ENCODE measurements at regions not wholly inside any gene's neighbourhood (a gene's known extent, or its start where the extent isn't known, plus 50 kb on each side); places are given as distances from the start of the nearest gene placed in this dataset.

GRCh38 chrX:25853002-25853479 is 285.1 kb upstream of the MAGEB18 start:
- TF ChIP-seq SP1 (CRISPR knock-in tag; IDR thresholded peaks at IDR 0.05): no peak
- no peak for TF ChIP-seq CBX3 (IDR thresholded peaks at IDR 0.05; ENCODE audit: borderline replicate concordance in 1 of 2, low read length in 2 of 2)
- TF ChIP-seq CTCF (IDR thresholded peaks at IDR 0.05 in 2 of 3, conservative IDR thresholded peaks at IDR 0.05 in 1 of 3; ENCODE audit: insufficient read depth in 2 of 3, low read depth in 1 of 3, low read length in 3 of 3): no peak
- no peak for TF ChIP-seq ELF2 (CRISPR knock-in tag; IDR thresholded peaks at IDR 0.05)
- no peak for TF ChIP-seq TGIF2 (CRISPR knock-in tag; IDR thresholded peaks at IDR 0.05)
- TF ChIP-seq POLR2AphosphoS5 (IDR thresholded peaks at IDR 0.05; ENCODE audit: control insufficient read depth, insufficient read depth, low read depth, low read length): no peak
- no peak for TF ChIP-seq SNRNP70 (optimal IDR thresholded peaks at IDR 0.05; ENCODE audit: low read depth, low read length)
- TF ChIP-seq KDM1A (IDR thresholded peaks at IDR 0.05): no peak
- TF ChIP-seq, protein P1, sequence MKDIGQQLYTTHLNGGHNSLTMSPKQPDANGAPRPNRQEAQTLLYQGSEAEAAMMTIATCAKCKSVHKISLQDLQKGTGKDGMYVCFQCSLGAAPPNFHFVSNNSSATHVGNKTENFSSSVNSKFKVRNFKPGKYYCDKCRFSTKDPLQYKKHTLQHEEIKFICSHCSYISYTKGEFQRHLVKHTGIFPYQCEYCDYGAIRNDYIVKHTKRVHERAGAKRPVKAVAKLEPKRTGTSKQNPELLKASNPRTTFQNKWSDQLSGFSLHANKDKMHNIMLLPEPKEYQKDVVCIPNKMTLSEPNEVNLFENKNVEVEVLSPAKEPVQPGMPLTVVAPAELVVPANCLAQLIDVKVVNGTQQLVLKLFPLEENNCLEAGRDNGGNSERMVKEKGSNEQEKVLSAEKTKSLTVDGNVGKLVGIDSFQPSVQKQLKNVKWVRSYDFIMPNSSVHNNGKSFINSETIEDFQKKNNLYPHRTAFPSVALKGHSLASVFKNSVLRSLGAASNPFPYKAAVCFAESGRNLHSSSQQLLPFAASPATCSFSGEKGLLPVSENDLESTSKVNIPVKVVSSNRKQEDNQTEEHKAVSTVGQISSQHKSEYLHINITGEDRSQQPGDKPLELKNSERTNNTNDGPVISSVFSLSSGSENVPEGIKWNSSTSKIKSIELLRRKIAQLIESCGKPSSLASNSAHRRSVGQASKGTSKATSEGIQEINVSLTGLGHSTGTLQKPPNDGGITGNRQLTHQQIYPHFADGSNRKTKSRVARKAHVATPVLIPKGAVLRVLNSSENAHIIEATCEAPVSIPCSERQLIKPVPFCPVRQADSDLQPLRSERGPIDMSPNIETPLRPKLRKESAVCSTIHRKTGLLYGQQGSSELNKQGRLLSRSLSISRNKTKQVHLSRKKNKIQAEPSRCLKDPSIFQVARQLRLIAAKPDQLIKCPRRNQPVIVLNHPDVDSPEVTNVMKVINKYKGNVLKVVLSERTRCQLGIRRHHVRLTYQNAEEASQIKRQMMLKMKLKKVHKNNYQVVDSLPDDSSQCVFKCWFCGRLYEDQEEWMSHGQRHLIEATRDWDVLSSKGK (CRISPR knock-in tag; IDR thresholded peaks at IDR 0.05): no peak
- TF ChIP-seq, protein P2, sequence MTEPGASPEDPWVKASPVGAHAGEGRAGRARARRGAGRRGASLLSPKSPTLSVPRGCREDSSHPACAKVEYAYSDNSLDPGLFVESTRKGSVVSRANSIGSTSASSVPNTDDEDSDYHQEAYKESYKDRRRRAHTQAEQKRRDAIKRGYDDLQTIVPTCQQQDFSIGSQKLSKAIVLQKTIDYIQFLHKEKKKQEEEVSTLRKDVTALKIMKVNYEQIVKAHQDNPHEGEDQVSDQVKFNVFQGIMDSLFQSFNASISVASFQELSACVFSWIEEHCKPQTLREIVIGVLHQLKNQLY (CRISPR knock-in tag; conservative IDR thresholded peaks at IDR 0.05): no peak
- TF ChIP-seq, protein P3, sequence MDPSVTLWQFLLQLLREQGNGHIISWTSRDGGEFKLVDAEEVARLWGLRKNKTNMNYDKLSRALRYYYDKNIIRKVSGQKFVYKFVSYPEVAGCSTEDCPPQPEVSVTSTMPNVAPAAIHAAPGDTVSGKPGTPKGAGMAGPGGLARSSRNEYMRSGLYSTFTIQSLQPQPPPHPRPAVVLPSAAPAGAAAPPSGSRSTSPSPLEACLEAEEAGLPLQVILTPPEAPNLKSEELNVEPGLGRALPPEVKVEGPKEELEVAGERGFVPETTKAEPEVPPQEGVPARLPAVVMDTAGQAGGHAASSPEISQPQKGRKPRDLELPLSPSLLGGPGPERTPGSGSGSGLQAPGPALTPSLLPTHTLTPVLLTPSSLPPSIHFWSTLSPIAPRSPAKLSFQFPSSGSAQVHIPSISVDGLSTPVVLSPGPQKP (CRISPR knock-in tag; IDR thresholded peaks at IDR 0.05): no peak

All from K562 (cell line).